Adrenal gland (tissue), 9 donors: ENCODE measurements at regions not wholly inside any gene's neighbourhood (a gene's known extent, or its start where the extent isn't known, plus 50 kb on each side); places are given as distances from the start of the nearest gene placed in this dataset.

Experiments
- DNase-seq, 7 donors: peaks; one replicate each; pipeline ENCODE4 v3.0.0-alpha.2; 2019 to 2020
- H3K27ac ChIP-seq, 5 donors: fragments of 200-600 bp; sonication (generic) in 4 of 5; 1 replicate in 3 of 5; 2 replicates in 2 of 5; pipeline versions ENCODE4 v1.5.1 to v1.8.0; 2016 to 2020; ENCODE audit warnings: mild to moderate bottlenecking in 1 of 5
- H3K27me3 ChIP-seq: fragments of 200-600 bp; 2 replicates; pipeline ENCODE4 v1.8.0; 2021
- H3K36me3 ChIP-seq, 2 donors: fragments of 200-600 bp; replicated peaks in 1 of 2; 1 replicate in 1 of 2; 2 replicates in 1 of 2; pipeline versions ENCODE4 v1.5.1 to v1.8.0; 2018 to 2022
- H3K4me1 ChIP-seq, 2 donors: fragments of 200-600 bp; replicated peaks in 1 of 2; 1 replicate in 1 of 2; 2 replicates in 1 of 2; pipeline versions ENCODE4 v1.5.1 to v1.8.0; 2018 to 2021
- H3K4me3 ChIP-seq, 4 donors: fragments of 200-600 bp; sonication (generic) in 3 of 4; one replicate each; pipeline ENCODE4 v1.5.1; 2016 to 2018
- H3K9me3 ChIP-seq, 3 donors: fragments of 200-600 bp; sonication (generic) in 1 of 3; replicated peaks in 1 of 3; 1 replicate in 2 of 3; 2 replicates in 1 of 3; pipeline versions ENCODE4 v1.5.1 to v1.8.0; 2016 to 2021
- CTCF ChIP-seq, 6 experiments: fragments of 450-650 bp in 4 of 6; fragments of 200-600 bp in 2 of 6; sonication (generic) in 1 of 6; IDR thresholded peaks; 1 replicate in 5 of 6; 2 replicates in 1 of 6; pipeline versions ENCODE4 v1.5.1 to v1.8.0; 2016 to 2021; ENCODE audit warnings: antibody characterized with exemption in 6 of 6, mild to moderate bottlenecking in 2 of 6, moderate library complexity in 1 of 6
- POLR2A ChIP-seq, 2 donors: fragments of 450-650 bp; IDR thresholded peaks; one replicate each; pipeline ENCODE4 v1.6.1; 2017; ENCODE audit warnings: antibody characterized with exemption in 2 of 2, mild to moderate bottlenecking in 2 of 2, moderate library complexity in 1 of 2
- WGBS, 4 donors: extraction: QIAGEN DNeasy Blood & Tissue Kit in 2 of 4; methylation state at CpG; one replicate each; pipeline versions ENCODE4 v1.1.5 to v1.1.7; 2013 to 2017; 5-methylcytosine and 5-hydroxymethylcytosine counted together
- intact Hi-C, 2 donors: fragments of 100-400 bp; cut with DNase I; formaldehyde crosslinking; loops; one replicate each; pipeline versions ENCODE4 v1.14.1 to v1.15.0; 2022 to 2023
- donor health status: healthy with polysubstance abuse.
- donor health status: Bipolar disorder and iron deficiency.
- donor health status: DM: yes; HTN: yes; CAD: no.
- donor health status: DM: no; HTN: no; CAD: no.
- donor health status: DM: no; HTN: no; CAD: no.

- no peaks in the 10 kb centered on the region for H3K27me3 ChIP-seq
- no peaks in the 10 kb centered on the region for H3K36me3 ChIP-seq
- WGBS, 4 donors, result 75 to 94% (median 91%) methylated on average over 1 of the region's 1 CpG
- intact Hi-C loops, result no loop called here
- TF ChIP-seq CTCF (IDR thresholded peaks at IDR 0.05), result no peak
- TF ChIP-seq POLR2A (IDR thresholded peaks at IDR 0.05), result no peak
- H3K4me3 ChIP-seq, result no peak overlapping the region
- H3K9me3 ChIP-seq, result no peaks in the 10 kb centered on the region
- no peak overlapping the region for H3K27ac ChIP-seq
- no peak for DNase-seq
- H3K4me1 ChIP-seq, result no peaks in the 10 kb centered on the region
Measured at GRCh38 chr21:38188037-38188436, 68.8 kb upstream of the KCNJ15 start.

- no peak for TF ChIP-seq POLR2A (IDR thresholded peaks at IDR 0.05)
- TF ChIP-seq CTCF (IDR thresholded peaks at IDR 0.05), result no peak
- H3K27me3 ChIP-seq, result no peaks in the 10 kb centered on the region
- H3K36me3 ChIP-seq, result no peaks in the 10 kb centered on the region
- intact Hi-C loops, result no loop called here
- no peaks in the 10 kb centered on the region for H3K9me3 ChIP-seq
- H3K4me1 ChIP-seq, result no peaks in the 10 kb centered on the region
- WGBS, 4 donors, result 39 to 53% (median 47%) methylated on average over 2 of the region's 2 CpGs
- H3K27ac ChIP-seq, result no peak overlapping the region
- DNase-seq, result no peak
- no peak overlapping the region for H3K4me3 ChIP-seq
Measured at GRCh38 chr21:38196036-38196435, 60.8 kb upstream of the KCNJ15 start.

- Histone ChIP-seq H3K4me3 (no peak overlapping the region), H3K4me1 (no peaks in the 10 kb centered on the region), H3K27me3 (peaks cover 3% of the 10 kb centered on the region), H3K9me3 (no peaks in the 10 kb centered on the region), H3K36me3 (no peaks in the 10 kb centered on the region), H3K27ac (no peak overlapping the region)
- intact Hi-C loops, result no loop called here
- TF ChIP-seq CTCF (IDR thresholded peaks at IDR 0.05) (no peak), POLR2A (IDR thresholded peaks at IDR 0.05) (no peak)
- DNase-seq, result no peak
Measured at GRCh38 chr21:38202811-38203210, 54.0 kb upstream of the KCNJ15 start.

- H3K27me3 ChIP-seq, result peaks cover 3% of the 10 kb centered on the region
- no peaks in the 10 kb centered on the region for H3K36me3 ChIP-seq
- TF ChIP-seq POLR2A (IDR thresholded peaks at IDR 0.05) (no peak), CTCF (IDR thresholded peaks at IDR 0.05) (no peak)
- WGBS, 4 donors, result 81 to 87% (median 85%) methylated on average over 7 of the region's 7 CpGs
- H3K4me1 ChIP-seq, result no peaks in the 10 kb centered on the region
- H3K27ac ChIP-seq, result no peak overlapping the region
- H3K9me3 ChIP-seq, result no peaks in the 10 kb centered on the region
- no peak overlapping the region for H3K4me3 ChIP-seq
- no peak for DNase-seq
- intact Hi-C loops, result no loop called here
Measured at GRCh38 chr21:38203229-38203628, 53.6 kb upstream of the KCNJ15 start.
